ENCODE measurements at regions not wholly inside any gene's neighbourhood (a gene's known extent, or its start where the extent isn't known, plus 50 kb on each side); places are given as distances from the start of the nearest gene placed in this dataset.

DNA sequence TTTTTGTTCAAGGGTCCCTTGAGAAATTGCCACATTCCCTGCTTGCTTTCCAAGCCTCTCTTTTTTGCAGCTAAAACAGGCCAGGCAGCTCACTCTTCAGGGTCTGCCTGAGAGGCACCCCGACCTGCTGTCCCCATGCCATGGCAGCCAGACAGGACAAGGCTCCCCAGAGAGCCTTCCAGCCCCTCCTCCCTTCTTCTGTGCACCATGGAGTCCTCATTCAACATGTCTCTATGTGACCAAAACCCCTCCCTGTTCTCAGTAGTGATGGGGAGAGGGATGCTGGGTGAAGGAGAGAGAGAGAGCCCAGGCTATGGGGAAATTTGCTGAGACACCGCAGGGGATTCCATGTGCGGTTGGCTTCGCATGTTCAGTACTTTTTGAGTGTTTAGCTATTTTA lies 384.2 kb upstream of the ZNF507 start:
- no peaks in the 10 kb centered on the region for H3K27me3 ChIP-seq (ENCODE audit: low read depth, low read length)
- no peaks in the 10 kb centered on the region for H4K20me1 ChIP-seq (ENCODE audit: insufficient read depth, low read length)
- H3K4me3 ChIP-seq (ENCODE audit: low read length) = no peak overlapping the region
- no peak overlapping the region for H3K9ac ChIP-seq (ENCODE audit: low read length)
- no peak for TF ChIP-seq EZH2phosphoT487 (IDR thresholded peaks at IDR 0.05; ENCODE audit: low read depth)
- TF ChIP-seq, protein P1, sequence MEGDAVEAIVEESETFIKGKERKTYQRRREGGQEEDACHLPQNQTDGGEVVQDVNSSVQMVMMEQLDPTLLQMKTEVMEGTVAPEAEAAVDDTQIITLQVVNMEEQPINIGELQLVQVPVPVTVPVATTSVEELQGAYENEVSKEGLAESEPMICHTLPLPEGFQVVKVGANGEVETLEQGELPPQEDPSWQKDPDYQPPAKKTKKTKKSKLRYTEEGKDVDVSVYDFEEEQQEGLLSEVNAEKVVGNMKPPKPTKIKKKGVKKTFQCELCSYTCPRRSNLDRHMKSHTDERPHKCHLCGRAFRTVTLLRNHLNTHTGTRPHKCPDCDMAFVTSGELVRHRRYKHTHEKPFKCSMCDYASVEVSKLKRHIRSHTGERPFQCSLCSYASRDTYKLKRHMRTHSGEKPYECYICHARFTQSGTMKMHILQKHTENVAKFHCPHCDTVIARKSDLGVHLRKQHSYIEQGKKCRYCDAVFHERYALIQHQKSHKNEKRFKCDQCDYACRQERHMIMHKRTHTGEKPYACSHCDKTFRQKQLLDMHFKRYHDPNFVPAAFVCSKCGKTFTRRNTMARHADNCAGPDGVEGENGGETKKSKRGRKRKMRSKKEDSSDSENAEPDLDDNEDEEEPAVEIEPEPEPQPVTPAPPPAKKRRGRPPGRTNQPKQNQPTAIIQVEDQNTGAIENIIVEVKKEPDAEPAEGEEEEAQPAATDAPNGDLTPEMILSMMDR (IDR thresholded peaks at IDR 0.05; ENCODE audit: low read depth, low read length) = no peak
- H3K36me3 ChIP-seq (replicated peaks; ENCODE audit: low read depth, low read length) = no peaks in the 10 kb centered on the region
- H3K9me3 ChIP-seq (ENCODE audit: insufficient read depth, low read length) = no peaks in the 10 kb centered on the region
- H3K27ac ChIP-seq (ENCODE audit: low read length) = no peak overlapping the region
- no peak overlapping the region for H3K4me2 ChIP-seq (ENCODE audit: low read length)
- no peaks in the 10 kb centered on the region for H3K4me1 ChIP-seq (ENCODE audit: low read length)
- no peaks in the 10 kb centered on the region for H3K79me2 ChIP-seq (ENCODE audit: low read length)
- no peak overlapping the region for H2AFZ ChIP-seq (ENCODE audit: low read depth, low read length)

DNA sequence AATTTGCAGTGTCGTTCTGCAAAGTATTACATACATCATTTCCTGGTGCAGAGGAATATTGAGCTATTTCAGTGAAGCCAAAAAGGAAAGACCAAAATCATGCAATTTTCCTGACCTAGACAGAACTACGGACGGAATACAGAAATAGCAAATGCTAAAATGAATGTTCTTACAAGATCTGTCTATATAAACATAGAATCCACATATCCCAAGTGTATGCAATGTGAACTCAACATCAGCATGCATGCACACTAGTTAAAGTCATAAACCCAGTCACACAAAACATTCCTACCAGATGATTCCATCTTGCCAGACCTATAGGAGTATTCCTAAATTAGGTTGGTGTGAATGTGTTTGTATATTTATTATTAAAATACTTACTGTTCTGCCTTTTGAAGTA lies 383.7 kb upstream of the ZNF507 start:
- TF ChIP-seq, protein P1 (IDR thresholded peaks at IDR 0.05; ENCODE audit: low read depth, low read length) = no peak
- no peak for TF ChIP-seq EZH2phosphoT487 (IDR thresholded peaks at IDR 0.05; ENCODE audit: low read depth)
- Histone ChIP-seq H3K9ac (ENCODE audit: low read length) (no peak overlapping the region), H3K27me3 (ENCODE audit: low read depth, low read length) (no peaks in the 10 kb centered on the region), H3K4me1 (ENCODE audit: low read length) (no peaks in the 10 kb centered on the region), H4K20me1 (ENCODE audit: insufficient read depth, low read length) (no peaks in the 10 kb centered on the region), H3K4me2 (ENCODE audit: low read length) (no peak overlapping the region), H3K4me3 (ENCODE audit: low read length) (no peak overlapping the region), H3K9me3 (ENCODE audit: insufficient read depth, low read length) (no peaks in the 10 kb centered on the region), H2AFZ (ENCODE audit: low read depth, low read length) (no peak overlapping the region), H3K27ac (ENCODE audit: low read length) (no peak overlapping the region), H3K36me3 (replicated peaks; ENCODE audit: low read depth, low read length) (no peaks in the 10 kb centered on the region), H3K79me2 (ENCODE audit: low read length) (no peaks in the 10 kb centered on the region)

DNA sequence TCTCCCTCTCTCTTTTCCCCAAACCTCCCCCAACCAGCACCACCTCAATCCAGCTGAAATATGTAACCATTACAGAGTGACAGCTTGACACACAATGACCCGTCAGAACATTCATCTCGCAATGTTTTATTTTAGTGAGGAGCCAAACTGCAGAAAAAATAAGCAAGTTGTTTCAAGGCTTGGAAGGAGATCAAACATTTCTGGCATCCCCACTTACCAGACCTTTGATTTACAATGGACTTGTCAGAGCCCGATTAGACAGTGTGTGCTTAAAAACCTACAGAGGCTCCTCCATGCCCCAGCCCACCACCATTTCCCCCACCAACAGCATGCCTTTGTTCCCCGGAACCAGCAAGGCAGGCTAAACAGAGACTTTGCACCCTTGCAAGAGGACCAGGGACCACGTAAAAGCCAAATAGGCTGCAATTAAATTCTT lies 382.8 kb upstream of the ZNF507 start:
- H3K4me3 ChIP-seq (ENCODE audit: low read length) = no peak overlapping the region

DNA sequence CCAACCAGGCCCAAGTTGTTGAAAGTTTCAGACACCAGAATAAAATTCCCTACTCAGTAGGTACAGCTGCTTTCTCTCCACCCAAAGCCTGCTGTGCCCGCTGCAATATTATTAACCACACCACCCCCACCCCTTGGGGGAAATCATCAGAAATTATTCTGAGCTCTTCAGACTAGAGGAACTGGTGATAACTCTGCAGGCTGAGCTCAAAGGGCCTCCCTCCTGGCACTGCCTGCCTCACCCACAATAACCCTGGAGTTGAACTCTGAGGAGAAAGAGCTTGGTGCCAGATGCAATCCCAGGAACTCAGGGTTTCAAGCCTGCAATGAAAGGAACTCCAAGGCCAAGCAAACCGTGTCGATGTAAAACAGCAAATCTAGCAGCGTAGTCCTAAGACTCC lies 381.7 kb upstream of the ZNF507 start:
- H3K27ac ChIP-seq (ENCODE audit: low read length) = no peak overlapping the region
- H3K4me1 ChIP-seq (ENCODE audit: low read length) = no peaks in the 10 kb centered on the region
- no peaks in the 10 kb centered on the region for H4K20me1 ChIP-seq (ENCODE audit: insufficient read depth, low read length)
- TF ChIP-seq EZH2phosphoT487 (IDR thresholded peaks at IDR 0.05; ENCODE audit: low read depth) = no peak
- TF ChIP-seq, protein P1 (IDR thresholded peaks at IDR 0.05; ENCODE audit: low read depth, low read length) = no peak
- H3K9me3 ChIP-seq (ENCODE audit: insufficient read depth, low read length) = no peaks in the 10 kb centered on the region
- H3K36me3 ChIP-seq (replicated peaks; ENCODE audit: low read depth, low read length) = no peaks in the 10 kb centered on the region
- no peaks in the 10 kb centered on the region for H3K79me2 ChIP-seq (ENCODE audit: low read length)
- H3K27me3 ChIP-seq (ENCODE audit: low read depth, low read length) = no peaks in the 10 kb centered on the region
- no peak overlapping the region for H3K9ac ChIP-seq (ENCODE audit: low read length)
- H2AFZ ChIP-seq (ENCODE audit: low read depth, low read length) = no peak overlapping the region
- no peak overlapping the region for H3K4me3 ChIP-seq (ENCODE audit: low read length)
- no peak overlapping the region for H3K4me2 ChIP-seq (ENCODE audit: low read length)

More for the DNA sequence above, 382.8 kb upstream of the ZNF507 start:
- H3K4me1 ChIP-seq (ENCODE audit: low read length) = no peaks in the 10 kb centered on the region
- no peak overlapping the region for H3K4me2 ChIP-seq (ENCODE audit: low read length)
- no peaks in the 10 kb centered on the region for H3K27me3 ChIP-seq (ENCODE audit: low read depth, low read length)
- H3K9ac ChIP-seq (ENCODE audit: low read length) = no peak overlapping the region
- no peak overlapping the region for H3K27ac ChIP-seq (ENCODE audit: low read length)
- H2AFZ ChIP-seq (ENCODE audit: low read depth, low read length) = no peak overlapping the region
- no peaks in the 10 kb centered on the region for H3K36me3 ChIP-seq (replicated peaks; ENCODE audit: low read depth, low read length)
- no peaks in the 10 kb centered on the region for H3K79me2 ChIP-seq (ENCODE audit: low read length)
- TF ChIP-seq, protein P1 (IDR thresholded peaks at IDR 0.05; ENCODE audit: low read depth, low read length) = no peak
- no peak for TF ChIP-seq EZH2phosphoT487 (IDR thresholded peaks at IDR 0.05; ENCODE audit: low read depth)
- no peaks in the 10 kb centered on the region for H4K20me1 ChIP-seq (ENCODE audit: insufficient read depth, low read length)
- no peaks in the 10 kb centered on the region for H3K9me3 ChIP-seq (ENCODE audit: insufficient read depth, low read length)

Measured in OCI-LY3 (cell line).